SKM-1 treated with dmso at 0.1 percent for 144 hours (cell line): ENCODE measurements at regions not wholly inside any gene's neighbourhood (a gene's known extent, or its start where the extent isn't known, plus 50 kb on each side); places are given as distances from the start of the nearest gene placed in this dataset.

Experiments
- DNase-seq: peaks from one replicate; lab custom pipeline; 2025; ENCODE audit not compliant: unreplicated experiment; lab: John Stamatoyannopoulos, UW

DNA sequence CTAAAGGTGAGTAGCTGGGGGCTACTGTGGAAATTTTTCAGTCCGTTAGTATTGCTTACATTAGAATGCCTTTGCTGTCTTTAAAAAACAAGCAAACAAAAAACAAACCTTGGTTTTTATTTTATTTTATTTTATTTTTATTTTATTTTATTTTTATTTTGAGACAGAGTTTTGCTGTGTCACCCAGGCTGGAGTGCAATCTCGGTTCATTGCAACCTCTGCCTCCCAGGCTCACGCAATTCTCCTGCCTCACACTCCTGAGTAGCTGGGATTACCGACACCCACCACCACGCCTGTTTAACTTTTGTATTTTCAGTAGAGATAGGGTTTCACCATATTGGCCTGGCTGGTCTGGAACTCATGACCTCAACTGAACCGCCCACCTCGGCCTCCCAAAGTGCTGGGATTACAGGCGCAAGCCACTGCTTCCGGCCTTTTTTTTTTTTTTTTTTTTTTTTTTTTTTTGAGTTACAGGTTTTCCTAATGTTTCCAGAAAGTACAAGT lies 732.6 kb downstream of the KCNJ3 start:
- no peak for DNase-seq

- no peak for DNase-seq
These were observed 729.0 kb downstream of the KCNJ3 start for GRCh38 chr2:155427470-155427869.

DNA sequence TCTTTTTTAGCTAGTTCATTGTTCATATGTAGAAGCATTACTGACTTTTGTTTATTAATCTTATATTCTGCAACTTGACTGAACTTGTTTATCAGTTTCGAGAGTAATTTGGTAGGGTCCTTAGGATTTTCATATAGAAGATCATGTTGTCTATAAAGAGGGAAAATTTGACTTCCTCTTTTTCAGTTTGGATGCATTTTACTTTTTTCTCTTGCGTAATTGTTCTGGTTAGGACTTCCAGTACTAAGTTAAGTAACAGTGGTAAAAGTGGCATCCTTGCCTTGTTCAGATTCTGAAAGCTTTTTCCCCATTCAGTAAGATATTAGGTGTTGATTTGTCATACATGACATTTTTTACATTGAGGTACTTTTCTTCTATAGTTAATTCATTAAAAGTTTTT lies 726.0 kb downstream of the KCNJ3 start:
- peak; percentile 74 for DNase-seq

DNA sequence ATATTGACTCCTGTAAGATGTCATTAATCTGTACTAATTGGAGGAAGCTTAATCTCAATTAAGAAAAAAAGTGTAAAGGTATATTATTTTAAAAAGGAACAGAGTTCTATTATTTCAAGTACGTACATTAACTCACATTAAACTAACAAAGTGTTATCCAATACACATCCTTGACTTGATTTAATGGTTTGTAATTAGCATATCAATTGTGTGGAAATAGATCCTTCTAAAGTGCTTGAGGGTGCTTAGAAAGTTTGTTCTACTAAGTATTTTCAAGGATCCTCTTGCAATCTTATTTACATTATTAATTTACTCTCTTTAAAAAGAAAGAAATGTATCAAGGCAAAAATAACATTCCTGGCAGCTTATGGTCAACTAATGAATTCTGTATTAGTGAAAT lies 720.3 kb downstream of the KCNJ3 start:
- DNase-seq, result no peak

- peak; percentile 20 for DNase-seq
These were observed 714.1 kb downstream of the KCNJ3 start for GRCh38 chr2:155412598-155412997.

GRCh38 chr2:155404433-155405002 lies 706.0 kb downstream of the KCNJ3 start:
- DNase-seq, result no peak

DNA sequence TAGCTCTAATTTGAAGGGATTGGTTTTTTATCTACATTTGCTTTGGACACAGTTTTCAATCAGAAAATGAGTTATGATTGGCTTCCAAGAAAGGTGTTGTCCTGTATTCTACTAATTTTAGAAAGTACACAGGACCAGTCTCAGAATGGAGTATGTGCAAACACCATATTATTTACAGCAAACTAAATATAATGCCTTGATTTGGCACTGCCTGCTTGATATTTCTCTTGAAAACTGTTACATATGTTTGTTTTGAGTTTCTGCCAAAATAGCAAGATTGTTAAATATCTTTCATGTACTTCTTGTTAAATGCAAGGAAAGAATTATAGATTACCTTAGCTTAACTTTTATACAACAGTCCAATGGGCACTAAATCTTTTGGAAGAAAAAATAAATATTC lies 694.9 kb downstream of the KCNJ3 start:
- no peak for DNase-seq

DNA sequence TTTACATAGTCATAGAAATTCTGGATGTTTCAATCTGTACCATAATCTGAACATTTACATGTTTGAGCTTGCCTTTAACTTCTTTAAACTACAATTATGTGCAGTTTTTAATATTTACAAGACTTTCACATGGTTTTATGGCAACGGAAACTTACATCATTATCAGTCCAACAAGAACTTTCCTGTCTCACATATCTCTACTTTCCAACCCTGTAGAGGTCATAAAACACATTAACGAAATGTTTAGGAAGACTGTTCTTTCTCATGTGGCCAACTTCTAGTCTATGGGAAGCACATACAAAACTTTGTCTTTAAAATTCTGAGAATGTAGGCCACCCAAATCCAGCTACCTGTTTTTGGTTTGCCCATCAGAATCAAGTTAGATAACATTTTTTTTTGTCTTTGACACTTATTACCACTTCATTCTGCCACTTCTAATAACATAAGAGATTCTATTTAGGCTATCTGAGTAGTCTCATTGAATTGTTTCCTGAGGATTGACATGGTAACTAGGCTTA lies 693.2 kb downstream of the KCNJ3 start:
- no peak for DNase-seq

DNA sequence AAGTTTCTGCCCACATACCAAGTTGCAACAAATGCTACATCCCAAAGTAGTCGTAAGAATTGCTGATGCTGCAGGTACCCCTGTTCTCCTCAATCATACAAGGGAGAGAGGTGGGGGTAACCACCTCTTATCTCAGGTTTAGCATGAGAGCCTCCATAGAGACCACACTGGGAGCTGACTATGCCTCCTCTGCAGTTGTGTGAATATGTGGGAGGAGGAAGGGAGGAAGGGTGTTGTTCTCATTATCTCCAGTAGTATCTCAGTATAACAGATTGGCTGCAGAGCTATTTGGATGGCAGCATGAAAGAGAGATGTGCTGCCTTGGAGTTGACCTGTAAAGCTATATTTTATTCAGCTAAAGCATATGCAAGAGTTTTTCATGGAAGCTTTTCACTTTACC lies 690.7 kb downstream of the KCNJ3 start:
- no peak for DNase-seq

DNA sequence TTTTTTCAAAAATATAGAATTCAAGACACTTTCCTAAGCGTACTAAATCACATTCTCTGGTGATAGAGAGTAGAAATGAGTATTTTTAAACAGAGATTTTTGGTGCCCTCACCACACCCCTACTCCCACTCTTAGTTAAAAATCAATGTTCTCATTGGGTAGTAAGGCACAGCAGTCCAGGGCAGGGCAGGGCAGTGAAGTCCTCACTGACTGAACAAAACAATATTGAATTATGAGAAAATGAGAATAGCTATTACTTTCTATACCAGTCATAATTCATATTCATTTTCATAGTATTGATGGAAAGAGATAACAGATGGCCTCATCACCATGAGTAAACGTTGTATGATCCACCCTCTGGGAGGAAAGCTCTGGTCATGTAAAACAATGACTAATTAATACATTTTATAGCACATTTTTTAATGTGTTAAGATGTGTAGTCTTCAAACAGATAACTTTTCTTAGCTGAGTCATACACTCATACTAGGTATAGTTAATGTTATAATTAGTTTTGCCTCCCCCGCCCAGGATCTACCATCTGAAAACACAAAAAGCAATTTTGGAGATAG lies 686.1 kb downstream of the KCNJ3 start:
- DNase-seq, result no peak

DNA sequence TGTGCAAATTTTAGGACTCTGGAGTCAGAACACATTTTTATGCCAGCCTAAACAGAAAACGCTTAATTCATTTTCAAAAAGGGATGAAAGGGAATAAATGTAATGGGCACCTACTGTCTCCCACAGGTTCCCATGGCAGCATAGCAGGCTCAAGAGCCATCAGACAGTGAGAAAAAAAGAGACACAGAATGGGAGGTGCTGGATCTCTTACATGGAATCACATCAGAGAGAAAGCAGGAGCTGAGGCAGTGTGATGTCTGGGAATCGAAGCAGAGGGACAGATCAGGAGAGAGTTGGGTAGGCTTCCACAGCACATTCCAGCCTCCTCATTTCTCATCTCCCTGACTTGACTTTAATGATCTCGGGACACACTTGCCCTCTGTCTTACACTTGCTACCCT lies 684.3 kb downstream of the KCNJ3 start:
- DNase-seq, result no peak

GRCh38 chr2:155381436-155381835 lies 682.9 kb downstream of the KCNJ3 start:
- no peak for DNase-seq

DNA sequence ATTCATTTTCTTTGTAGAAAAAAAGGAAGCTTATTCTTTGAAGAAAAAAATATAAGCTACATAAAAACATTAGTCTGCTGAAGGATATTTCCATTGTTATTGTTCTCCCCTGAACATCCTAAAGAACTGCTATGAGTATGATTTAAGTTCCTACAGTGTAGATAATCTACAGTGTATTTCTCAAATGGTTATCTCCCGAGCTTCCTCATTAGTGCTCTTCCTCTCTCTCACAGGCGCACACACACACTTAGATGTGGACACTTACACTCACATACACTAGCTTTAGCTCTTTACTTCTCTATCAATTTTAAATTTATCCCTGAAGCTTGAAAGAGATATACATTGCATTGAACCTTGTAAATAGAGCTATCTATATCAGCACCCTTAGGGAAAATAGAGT lies 681.0 kb downstream of the KCNJ3 start:
- DNase-seq, result peak; percentile 38

DNA sequence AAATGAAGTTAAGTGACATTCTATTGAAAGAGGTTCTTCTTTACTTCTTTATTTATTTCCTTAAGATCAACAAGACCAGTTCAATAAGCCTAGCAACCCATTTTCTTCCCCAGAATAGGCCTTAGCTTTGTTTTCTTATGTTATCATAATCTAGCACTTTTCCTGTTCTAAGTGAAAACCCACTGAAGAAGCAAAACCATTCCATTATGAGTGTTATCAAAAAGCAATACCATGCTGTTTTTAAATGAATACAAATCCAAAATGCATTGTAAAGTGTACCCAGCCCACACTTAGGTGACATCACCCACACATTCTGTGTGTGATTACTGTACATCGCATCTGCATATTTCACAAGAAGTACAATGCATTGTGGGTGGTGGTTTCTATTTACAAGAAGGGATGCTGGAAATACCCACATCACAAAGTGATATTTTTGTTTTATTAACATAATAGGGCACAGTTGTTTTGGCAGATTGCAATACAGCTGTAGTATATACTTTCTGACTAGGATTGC lies 679.5 kb downstream of the KCNJ3 start:
- DNase-seq, result no peak

GRCh38 chr2:155377266-155377680 lies 678.8 kb downstream of the KCNJ3 start:
- DNase-seq, result peak; percentile 45

- peak; percentile 59 for DNase-seq
These were observed 674.5 kb downstream of the KCNJ3 start for GRCh38 chr2:155372969-155373368.

DNA sequence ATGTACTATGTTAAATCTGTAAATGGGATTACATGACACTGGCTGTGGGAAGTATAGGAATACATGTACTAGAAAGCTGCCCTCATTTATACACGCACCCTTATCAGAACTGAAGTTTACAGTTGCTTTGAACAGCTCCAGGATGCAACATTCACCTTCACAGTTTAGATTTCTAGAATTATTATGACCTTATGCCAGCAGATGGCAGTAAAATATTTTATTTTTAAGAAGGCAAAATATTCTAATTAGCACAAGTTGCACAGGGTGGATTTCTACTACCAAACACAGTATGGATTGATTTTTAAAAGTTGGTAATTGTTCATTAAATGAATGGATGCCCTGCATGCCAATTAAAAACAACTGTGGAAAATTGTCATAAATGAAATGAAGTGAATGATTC lies 670.4 kb downstream of the KCNJ3 start:
- no peak for DNase-seq

DNA sequence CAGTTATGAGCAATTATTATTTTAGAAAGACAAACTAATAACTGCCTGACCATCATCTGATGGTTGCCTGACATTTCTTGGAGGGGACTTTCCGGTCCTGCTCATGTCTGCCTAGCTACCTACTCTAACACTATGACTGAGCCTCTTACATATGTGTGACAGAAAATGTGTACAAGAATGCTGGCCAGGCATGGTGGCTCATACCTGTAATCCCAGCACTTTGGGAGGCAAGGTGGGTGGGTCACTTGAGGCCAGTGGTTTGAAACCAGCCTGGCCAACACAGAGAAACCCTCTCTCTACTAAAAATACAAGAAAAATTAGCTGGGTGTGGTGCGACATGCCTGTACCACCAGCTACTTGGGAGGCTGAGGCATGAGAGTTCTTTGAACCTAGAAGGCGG lies 666.3 kb downstream of the KCNJ3 start:
- DNase-seq, result no peak

DNA sequence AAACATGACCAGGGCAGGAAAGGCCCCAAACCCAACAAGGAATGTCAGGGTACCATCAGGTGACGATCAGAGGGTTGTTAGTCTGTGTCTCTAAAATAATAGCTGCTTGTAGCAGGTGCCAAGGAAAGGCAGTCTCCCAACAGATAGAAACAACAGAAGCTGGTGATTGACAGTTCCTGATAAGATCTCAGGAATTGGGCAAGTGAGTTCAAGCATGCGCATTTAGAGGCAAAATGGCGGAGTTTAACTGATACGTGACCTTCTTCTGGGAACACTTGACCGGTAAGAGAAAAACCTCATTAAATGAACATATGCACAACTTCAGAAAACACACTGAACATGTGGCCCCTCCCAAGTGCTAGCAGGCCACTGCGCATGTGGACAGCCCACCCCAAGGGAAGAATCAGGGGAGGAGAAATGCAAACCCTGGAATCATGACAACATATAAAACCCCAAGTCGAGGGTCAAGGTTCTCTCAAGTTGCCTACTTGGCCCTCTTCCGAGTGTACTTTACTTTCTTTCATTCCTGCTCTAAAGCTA lies 664.9 kb downstream of the KCNJ3 start:
- DNase-seq, result no peak

DNA sequence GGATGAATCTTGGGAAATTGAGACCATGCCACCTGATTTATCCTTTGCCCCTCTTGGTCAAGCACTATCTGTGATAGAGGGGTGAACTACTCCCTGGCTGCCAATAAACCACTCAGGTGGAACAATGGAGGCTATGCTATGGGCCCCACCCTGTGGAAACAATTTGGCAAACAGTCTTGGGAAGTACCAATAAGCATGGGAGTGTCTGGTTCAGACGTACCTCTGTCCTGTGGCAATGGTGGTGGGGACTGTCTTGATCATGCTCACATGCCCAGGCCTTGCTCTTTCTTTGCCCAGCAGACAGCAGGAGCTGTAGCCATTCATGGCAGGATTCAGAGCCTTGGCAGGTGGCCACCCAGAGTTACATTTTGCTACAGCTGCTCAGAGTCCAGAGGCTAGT lies 658.7 kb downstream of the KCNJ3 start:
- DNase-seq, result no peak

- no peak for DNase-seq
These were observed 657.8 kb downstream of the KCNJ3 start for GRCh38 chr2:155356250-155356649.

GRCh38 chr2:155350783-155351580 lies 652.5 kb downstream of the KCNJ3 start:
- no peak for DNase-seq
